Fibroblast of skin of abdomen (primary cell): ENCODE measurements at regions not wholly inside any gene's neighbourhood (a gene's known extent, or its start where the extent isn't known, plus 50 kb on each side); places are given as distances from the start of the nearest gene placed in this dataset.

Experiments
- DNase-seq: peaks from one replicate; pipeline ENCODE4 v3.0.0-alpha.2; 2013

DNA sequence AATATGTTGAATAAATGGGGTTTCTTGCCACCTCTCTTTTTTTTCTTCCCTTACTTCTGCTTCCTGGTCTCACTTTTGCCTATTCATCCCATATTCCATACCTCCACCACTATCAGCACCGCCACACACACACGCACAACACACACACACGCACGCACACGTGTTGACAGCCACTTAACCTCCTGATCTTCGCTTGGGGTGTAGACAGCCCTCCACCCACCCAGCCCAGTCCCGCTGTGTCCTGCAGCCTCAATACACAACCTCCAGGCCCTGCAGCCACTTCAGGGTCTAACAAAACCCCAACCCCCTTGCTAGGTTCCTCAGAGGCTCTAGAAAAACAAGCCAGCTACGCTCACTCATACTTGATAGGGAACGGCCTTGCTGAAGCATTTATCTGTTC lies 72.3 kb downstream of the LINC00237 start:
- DNase-seq, result no peak

DNA sequence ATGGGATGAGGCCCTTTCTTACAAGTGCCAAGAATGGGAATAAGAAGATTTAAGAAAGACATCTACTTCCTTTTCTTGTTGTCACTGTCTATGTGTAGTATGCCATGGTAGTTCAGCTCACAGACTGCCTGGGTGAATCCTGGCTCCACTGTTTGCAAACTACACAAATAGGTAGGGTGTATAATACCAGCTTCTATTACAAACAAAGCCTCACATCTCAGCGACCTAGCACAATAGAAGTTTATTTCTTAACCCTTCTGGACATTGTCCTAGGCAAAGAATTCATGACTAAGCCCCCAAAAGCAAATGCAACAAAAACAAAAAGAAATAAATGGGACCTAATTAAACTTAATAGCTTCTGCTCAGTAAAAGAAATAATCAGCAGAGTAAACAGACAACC lies 74.5 kb downstream of the LINC00237 start:
- DNase-seq, result no peak

DNA sequence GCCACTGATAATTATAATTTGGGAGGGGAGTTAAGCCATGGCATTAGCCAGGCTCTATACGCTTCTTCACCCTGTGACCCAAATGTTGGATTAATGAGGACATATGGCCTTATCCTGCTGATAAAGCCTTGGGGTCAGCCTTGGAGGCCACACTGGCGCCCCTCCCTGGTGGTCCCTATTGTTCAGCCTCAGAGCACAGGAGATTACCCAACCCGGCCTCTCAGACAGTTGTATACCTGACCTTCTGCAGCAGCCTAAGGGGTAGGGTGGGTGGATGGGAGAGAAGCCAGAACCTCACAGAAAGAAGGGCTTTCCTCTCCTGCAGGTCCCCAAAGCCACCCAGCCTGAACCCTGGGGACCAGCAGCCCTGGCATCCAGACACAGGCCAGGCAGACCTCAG lies 76.8 kb downstream of the LINC00237 start:
- DNase-seq, result no peak

DNA sequence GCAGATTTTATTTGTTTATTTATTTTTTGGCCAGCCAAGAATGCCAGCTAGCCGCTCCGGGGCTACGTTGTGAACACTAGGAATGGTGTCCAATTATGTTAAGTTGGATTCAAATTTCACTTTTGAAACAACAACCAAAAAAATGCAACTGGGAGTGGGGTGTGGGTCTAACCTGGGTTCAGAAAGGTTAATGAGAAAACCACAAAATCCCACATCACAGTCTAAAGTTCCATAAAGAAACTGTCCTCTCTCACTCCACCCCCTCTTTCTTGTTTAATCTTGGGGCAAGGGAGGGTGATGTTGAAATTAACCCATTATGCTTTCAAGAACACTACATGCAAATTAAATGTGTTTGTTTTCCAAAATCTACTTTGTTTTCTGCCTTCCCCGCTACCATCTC lies 77.2 kb downstream of the LINC00237 start:
- no peak for DNase-seq

DNA sequence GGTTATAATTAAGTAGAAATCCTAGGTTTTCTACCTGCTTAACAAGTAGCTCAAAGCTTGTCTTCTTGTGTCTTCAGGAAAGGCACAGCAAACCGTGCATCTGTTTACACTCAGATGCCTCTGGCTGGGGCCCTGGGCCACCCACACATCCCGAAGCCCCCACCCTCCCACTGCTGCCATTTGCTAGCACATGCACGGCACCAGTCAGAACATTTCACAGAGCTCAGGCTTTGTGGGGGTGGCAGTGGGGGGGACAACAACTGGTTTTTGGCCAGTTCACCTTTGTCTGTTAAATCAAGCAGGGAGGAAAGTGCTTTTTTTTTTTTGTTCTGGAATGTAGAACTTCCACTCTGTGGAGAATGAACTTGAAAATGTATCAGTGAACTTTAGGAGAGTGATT lies 77.7 kb downstream of the LINC00237 start:
- no peak for DNase-seq

DNA sequence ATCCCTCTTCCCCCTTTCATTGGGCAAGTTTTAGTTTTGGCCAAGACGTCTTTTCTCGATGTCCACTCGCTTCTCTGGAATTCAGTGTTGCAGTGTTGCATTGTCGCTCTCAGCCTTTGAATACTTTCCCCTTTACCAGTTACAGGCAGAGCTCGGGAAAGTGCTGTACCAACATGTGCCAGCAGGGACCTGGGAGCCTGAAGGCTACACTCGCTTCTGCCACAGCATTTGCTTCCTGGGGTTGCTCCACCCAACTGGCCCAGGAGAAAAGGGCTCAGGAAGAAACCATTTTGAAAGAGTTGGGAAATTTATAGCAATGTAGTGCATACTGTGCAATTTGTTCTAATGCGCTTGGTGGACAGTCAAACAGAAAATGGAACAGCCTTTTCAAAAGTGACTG lies 78.6 kb downstream of the LINC00237 start:
- DNase-seq, result no peak

DNA sequence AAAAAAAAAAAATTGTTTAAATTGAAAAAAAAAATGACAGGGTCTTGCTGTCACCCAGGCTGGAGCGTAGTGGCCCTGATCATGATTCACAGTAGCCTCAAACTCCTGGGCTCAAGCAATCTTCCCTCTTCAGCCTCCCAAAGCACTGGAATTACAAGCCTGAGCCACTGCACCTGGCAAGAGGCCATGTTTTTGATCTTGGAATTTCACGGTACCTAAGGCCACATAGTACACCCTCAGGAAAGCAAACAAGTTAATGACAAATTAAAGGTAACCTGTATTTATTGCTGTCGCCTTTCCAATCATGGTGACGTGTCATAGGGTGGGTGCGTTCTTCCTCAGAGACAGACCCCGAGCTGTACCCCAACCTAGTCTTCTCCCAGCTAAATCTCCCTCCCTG lies 79.2 kb downstream of the LINC00237 start:
- DNase-seq, result no peak

DNA sequence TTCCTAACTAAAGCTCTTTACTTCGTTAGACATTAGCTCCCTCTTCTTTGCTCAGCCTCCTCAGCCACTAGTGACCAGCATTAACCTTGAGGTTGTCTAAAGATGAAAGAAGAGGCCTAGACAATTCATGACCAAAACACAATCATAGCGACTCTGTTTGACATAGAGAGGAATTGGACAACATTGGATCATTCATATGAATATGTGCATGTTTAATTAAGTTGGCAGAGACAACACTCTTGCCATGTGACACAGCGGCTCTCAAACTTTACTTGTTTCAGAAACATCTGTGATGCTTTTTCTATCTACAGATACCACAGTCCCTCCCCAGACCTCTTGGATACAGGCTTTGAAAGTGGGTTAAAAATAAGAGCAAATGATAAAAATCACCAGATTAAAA lies 81.7 kb downstream of the LINC00237 start:
- DNase-seq, result no peak

DNA sequence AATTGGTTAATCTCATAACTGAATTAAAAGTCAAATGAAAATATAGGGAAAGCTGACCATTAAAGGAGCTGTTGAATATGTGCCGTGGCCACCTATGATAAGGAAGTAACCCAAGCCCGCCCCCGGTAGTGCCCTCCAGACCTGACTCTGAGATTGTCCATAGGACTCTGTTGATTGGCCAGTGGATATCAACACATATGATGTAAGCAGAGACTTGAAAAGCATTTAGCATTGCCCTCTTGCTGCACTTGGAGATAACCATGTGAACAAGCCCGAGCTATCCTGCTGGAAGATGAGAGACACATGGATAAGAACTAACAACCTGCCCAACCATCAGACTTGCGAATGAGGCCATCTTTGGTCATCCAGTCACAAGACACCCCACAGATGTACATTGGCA lies 83.2 kb downstream of the LINC00237 start:
- no peak for DNase-seq

DNA sequence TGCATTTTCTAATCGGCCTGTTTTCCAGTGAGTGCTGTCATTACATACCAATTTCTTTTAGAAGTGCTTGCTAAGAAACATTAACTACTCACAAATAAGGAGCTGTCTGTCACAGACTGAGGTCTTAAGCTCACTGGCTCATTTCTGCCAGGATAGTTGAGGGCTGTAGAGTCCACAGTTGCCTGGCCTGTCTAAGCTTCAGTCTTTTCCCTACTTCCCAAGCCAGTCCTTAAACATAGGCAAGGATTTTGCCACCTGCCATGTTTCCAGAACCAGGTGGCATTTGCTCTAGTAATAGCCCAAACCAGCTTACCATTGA lies 84.7 kb downstream of the LINC00237 start:
- DNase-seq, result no peak

DNA sequence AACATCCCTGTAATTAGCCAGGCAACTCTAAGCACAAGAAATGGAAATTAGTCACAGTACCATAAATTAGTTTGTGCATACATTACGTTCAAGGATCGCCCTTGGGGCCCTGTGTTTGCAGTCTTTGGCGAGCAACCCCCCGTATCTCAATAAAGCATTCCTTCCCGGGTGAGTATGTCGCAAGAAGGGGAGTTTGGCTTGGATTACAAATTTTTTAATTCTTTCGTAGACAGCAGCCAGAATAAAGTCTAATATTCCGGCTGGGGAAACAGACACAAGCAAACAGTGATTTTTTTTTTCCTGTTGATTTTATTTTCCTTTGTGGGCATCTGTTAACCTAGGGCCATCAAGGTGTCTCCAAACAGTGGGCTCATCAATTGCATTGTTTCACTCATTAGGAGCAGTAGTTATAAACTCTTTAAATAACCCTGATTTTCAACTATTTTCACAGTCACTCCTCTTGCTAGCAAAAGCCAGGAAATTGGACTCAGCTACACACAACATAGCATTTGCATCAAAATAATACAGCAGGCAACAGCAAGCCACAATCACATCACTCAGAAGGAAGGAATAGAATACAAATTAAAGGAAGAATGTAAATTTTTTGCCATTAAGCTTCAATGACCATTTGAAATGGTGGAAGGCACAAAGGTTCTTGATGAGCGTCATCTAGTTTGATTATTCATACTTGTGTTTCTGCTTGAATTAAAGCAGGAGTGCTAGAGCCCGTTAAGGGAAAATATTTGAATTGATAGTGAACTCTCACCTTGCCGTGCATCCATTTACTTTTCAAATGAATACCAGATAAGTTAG lies 85.3 kb downstream of the LINC00237 start:
- peak; percentile 1 for DNase-seq

DNA sequence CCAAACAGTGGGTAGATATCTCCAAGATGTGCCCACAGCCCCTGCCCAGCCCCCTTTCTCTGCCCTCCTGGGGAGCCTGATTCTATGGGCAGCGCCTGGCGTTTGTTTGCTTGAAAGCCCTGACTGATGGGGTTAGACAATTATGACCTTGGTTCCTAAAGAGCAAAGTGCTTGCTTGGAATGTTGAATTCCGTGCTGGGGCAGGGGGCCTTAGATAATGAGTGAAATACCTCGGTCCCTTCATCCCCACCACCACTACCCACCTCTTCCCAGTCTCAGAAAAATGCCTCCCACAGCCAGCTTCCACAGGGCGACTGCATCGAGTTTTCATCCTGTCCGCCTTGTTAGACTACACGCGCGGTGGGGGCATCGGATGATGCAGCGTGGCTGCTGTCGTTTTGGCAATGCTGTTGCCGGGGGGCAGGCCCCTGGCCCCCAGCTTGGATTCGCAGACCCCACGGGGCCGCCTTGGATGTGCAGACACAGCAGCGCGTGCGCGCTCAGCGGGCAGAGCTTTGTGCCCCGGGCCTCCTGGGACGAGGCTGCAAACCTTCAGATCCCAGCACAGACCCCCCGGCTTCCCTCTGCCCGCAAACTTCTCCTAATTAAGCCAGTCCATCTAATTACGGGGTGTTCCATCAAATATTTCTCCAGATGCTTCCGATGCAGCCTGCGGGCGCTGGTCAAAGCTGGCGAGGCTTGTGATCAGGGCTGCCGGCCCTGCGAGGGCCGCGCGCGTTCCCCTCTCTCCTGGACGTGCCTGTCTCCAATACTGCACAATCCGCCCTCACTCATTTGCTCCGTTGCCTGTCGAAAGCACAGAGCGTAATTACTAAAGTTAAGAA lies 86.1 kb downstream of the LINC00237 start:
- DNase-seq, result no peak

DNA sequence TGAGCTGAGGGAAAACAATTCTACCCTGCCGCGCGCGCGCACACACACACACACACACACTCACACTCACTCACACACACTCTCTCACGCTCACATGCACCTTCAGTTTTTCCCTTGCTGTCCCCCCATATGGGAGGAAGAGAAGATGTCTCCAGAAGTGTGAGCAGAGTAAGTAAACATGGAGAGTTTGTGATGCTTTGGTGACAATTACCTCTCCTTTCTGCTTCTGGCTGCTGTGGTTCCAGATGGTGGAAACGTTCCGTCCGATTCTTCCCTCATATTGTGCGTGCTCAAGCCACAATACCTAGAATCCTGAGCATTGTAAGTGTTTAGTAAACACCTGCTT lies 86.7 kb downstream of the LINC00237 start:
- no peak for DNase-seq

DNA sequence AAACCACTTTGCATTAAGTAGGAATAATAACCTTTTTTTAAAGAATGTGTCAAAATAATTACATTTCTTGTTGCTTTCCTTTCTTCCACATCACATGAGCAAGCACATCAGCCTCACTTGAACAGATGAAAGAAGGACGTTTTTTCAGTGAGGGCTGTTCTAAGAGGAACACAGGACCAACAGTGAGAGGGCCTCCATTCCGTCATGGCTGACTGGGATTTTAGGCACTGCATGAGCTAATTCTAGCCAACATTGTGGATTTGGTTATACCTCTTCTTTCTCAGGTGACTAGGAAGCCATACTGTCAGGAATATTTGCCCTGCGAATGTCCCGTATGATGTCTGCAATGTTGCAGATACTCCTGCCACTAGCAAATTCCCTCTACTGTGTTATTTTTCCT lies 87.6 kb downstream of the LINC00237 start:
- DNase-seq, result no peak

DNA sequence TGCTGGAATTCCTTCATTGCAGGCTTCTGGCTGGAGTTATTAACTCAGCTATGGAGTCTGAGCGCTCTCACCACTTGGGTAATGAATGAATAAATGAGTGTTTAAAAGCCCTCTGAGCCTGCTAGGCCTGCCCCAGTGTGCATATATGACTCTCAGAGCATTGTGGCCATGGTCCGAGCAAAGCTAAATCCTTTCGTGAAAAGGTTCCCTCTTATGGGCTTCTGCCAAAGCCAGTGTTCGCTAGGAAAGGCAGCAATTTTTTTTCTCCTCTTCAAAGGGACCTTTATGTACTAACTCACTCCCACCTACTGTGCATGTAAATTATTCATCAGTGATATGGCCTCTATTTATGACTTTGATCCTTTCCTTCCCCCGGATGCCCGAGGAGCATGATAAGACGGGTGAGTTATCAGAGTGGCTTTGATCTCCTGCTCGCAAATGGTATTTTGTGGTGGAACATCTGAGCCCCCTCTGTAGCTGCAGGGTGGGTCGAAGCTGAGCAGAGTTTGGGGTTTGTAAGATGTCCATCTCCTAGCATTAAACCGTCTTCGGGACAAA lies 88.6 kb downstream of the LINC00237 start:
- no peak for DNase-seq

DNA sequence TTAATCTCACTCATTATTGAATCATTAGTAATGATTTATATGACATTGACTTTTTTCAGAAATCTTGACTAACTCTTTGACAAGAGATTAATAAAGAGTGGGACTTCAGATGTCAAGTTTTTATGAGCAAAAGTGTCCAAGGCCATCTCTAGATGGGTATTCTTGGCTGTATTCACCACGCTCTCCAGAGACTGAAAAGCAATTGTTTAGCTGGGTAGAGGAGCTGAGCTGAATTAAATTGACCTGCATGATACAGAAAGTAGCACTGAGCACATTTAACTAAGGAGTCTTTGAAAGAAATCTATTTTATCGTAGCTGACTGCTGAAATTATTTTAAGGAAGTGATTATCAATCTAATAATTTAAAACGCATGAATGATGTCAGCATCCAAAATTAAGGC lies 89.4 kb downstream of the LINC00237 start:
- no peak for DNase-seq

DNA sequence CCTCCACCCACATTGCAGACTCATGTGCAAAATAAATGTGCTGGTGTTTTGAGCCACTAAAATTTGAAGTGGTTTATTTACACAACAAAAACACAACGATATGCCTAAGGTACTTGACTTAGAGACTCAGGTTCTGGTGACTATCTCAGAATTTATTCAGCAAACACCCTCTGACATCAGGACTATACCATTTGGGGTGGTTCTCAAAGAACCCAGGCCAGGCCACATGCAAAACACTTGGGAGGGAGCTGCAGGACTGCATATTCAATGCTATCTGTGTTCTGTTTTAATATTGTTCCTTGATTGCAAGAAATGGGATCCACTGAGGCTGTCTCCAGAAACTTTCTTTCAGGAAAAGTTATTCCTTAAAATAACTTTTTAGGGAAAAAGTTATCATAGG lies 91.6 kb downstream of the LINC00237 start:
- DNase-seq, result no peak

DNA sequence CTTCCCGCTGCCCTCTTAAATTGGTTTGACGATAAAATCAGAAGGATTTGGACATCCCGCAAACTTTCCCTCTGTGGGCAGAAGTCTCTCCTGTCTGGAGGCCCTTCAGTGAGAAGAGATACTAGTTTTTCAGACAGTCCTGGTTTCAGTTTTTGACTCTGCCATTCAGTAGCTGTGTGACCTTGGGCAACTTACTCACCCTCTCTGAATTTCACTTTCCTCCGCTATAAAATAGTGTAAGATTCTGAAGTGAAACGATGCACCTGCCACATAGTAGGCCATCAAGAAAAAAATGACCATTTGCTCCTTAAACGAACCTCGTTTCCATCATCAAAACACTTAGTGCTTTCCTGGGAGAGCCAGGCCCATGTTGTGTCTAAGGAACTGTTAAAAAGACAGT lies 97.2 kb downstream of the LINC00237 start:
- DNase-seq, result no peak

DNA sequence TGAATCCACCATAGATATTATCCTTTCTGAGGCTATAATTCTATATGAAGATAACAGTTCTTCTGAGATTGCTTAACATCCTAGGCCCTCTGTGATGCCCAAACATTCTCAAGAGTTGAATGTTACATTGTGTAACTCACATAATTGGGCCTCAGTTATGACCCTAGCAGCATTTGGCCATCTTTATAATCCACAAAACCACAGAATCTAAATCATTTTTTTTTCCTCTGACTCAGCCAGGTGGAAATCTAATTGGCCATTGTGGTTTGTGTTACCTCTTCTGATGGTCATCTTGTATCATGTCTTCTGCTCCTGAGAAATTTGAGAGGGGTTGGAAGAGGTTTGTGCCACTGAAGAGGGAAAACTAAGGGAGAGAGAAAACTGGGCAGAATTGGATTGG lies 99.5 kb downstream of the LINC00237 start:
- DNase-seq, result no peak

DNA sequence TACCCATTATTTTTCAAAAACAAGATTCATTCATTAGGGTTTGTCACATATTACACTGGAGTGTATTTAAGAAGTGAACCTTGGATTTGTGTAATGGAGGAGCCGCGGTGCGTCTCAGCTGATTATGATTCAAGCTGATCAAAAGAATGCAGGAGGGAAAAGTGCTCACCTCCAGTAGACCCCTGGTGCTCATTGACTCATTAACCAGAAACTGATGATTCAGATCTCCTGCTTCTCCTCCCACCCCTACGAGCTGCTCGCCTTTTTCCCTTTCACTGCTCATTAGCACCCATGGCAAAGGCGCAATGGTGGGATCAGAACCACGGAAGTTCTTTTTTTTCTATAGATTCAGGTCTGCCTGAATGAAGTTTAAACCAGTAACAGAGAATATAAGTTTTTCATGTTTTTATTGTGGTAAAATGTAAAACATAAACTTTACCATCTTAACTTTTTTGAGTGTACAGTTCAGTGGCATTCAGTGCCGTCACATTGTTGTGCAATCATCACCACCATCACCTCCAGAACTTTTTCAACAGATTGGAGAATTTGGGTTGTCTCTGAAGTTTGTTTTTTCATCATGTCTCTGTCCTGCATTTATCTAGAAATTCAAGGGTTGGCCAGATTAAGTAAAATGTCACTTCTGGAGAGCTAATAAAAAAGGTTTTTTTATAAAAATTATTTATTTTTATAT lies 101.6 kb downstream of the LINC00237 start:
- DNase-seq, result no peak

DNA sequence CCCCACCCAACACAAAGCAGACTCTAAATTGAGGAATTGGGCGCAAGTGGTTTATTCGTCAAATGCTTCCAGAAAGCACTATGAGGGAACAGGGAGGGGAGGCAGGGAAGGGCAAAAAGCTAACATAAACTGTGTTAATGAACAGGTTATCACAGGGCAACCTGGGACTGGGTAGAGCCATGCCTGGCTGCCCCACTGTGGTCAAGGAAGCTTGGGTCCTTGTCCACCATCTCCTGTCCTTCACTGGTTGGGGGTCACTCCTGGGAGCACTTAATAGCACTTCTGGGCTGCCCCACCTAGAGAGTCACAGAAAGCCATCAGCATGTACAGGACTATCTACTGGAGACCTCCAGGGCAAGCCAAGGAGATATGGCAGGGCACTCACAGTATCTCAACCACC lies 102.3 kb downstream of the LINC00237 start:
- DNase-seq, result no peak

DNA sequence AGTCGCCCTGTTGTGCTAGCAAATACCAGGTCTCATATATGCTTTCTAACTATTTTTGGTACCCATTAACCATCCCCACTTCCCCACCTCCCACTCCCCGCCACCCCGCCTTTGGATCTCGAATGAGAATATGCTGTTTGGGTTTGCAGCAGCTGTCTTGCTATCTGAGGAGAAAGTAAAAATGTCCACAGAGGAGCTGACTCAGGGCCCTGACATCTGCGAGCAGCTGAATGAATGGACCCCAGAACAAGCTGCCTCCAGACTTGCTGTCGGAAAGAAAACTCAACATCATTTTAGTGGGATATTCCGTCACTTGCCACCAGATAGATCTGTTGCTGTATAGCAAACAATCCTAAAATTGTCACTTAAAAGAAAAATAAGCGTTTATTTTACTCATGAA lies 103.7 kb downstream of the LINC00237 start:
- no peak for DNase-seq

DNA sequence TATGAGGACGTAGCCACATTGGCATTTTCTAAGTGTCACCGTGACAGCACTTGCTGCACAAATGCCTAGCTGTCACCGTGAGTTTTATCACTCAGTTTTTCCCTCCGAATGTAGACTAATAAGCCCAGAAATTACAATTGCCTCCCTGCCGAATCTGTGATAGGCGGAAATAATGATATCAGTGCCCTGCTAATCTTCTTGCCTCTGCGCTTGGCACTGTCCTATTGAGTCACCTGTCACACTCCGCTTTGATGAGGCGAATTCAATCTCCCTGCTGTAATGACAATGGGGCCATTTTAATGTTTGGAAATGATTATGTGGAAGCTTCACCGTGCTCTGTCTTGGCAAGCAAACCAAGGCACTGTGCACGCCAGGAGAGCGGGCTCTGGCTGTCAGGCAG lies 112.8 kb downstream of the LINC00237 start:
- no peak for DNase-seq
